ENCODE measurements at regions not wholly inside any gene's neighbourhood (a gene's known extent, or its start where the extent isn't known, plus 50 kb on each side); places are given as distances from the start of the nearest gene placed in this dataset.

- TF ChIP-seq, protein P1, sequence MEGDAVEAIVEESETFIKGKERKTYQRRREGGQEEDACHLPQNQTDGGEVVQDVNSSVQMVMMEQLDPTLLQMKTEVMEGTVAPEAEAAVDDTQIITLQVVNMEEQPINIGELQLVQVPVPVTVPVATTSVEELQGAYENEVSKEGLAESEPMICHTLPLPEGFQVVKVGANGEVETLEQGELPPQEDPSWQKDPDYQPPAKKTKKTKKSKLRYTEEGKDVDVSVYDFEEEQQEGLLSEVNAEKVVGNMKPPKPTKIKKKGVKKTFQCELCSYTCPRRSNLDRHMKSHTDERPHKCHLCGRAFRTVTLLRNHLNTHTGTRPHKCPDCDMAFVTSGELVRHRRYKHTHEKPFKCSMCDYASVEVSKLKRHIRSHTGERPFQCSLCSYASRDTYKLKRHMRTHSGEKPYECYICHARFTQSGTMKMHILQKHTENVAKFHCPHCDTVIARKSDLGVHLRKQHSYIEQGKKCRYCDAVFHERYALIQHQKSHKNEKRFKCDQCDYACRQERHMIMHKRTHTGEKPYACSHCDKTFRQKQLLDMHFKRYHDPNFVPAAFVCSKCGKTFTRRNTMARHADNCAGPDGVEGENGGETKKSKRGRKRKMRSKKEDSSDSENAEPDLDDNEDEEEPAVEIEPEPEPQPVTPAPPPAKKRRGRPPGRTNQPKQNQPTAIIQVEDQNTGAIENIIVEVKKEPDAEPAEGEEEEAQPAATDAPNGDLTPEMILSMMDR (IDR thresholded peaks at IDR 0.05) = no peak
- TF ChIP-seq HDAC2 (IDR thresholded peaks at IDR 0.05) (no peak), POLR2A (IDR thresholded peaks at IDR 0.05; ENCODE audit: low read length) (no peak), CHD2 (IDR thresholded peaks at IDR 0.05; ENCODE audit: low read length, partially characterized antibody) (no peak), SMC3 (IDR thresholded peaks at IDR 0.05) (no peak), CBX2 (IDR thresholded peaks at IDR 0.05; ENCODE audit: borderline replicate concordance, low read depth) (no peak)
Measured at GRCh38 chr14:44565968-44566367, 58.9 kb upstream of the FSCB start.
